ENCODE measurements at regions not wholly inside any gene's neighbourhood (a gene's known extent, or its start where the extent isn't known, plus 50 kb on each side); places are given as distances from the start of the nearest gene placed in this dataset.
"Not testable (repeated sequence)": the region's sequence is repeated elsewhere in the genome, so short reads cannot be mapped to it uniquely, and the experiment has no call there.

DNA sequence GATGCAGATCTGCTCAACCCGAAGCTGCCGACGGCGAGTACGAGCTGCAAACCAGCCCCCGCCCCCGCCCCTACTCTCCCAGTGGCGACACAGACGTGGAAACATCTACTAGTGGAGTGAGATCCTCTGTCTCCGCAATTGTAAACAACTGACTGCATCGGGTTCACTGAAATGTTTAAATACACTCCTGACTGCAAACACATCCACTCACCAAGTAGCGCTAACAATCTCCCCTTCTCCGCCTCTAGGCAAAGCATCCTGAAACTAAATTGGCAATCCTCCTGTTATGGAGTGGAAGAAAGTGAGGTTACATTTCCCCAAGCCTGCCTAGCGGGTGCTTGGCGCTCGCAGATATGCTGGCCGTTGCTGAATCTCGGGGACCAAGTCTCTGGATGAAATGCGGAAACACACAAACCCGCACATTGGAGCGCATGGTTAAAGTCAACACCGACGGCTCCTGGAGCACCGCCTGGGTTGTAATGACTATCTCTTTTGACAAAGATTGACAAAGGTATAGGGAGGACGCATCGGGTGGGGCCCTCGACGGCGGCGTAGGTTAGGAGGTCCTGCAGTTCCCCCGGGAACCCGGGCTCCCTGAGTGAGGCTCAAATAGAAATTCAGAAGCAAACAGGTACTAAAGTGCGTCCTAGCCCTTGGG, 117.0 kb upstream of the TEX13C start:
- DNase-seq: no peak

GRCh38 chrX:125203365-125203736, 116.3 kb upstream of the TEX13C start:
- DNase-seq: no peak

DNA sequence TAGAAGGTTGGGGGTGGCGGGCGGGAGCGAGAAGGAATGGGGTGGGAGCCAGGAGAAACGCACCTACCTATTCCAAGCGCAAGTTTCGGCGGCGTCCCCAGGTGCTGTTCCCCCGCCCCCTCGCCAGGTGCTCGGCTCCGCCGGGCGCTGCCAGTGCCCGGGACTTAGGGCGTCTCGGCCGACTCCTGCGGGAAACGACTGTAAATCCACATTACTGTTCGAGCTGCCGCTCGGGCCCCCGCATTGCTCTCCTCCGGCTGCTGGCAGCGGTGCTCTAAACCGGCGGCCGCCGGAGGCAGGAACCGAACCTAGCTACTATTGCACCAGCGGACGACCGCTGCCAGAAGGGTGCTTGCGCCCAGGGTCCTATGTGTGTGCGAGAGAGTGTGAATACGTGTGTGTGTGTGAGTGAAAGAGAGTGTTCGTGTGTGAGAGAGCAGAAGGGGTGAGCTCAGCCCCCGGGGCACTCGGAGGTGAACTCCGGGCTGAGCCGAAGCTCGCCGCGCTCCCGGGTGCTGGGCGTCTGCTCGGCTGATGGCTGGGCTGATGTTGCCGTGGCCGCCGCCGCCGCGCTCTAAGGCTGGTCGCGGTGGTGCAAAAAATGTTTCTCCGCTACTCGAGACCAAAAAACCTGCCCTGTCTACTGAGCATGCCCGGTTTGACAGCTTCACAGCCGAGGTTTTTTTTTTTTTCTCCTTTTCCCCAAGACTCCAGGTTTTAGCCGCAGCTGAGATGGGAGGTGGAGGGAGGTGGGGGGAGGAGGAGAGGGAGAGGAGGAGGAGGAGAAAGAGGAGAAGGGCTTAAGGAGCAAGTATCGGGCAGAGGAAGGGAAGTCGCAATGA, 115.7 kb upstream of the TEX13C start:
- no peak for DNase-seq

DNA sequence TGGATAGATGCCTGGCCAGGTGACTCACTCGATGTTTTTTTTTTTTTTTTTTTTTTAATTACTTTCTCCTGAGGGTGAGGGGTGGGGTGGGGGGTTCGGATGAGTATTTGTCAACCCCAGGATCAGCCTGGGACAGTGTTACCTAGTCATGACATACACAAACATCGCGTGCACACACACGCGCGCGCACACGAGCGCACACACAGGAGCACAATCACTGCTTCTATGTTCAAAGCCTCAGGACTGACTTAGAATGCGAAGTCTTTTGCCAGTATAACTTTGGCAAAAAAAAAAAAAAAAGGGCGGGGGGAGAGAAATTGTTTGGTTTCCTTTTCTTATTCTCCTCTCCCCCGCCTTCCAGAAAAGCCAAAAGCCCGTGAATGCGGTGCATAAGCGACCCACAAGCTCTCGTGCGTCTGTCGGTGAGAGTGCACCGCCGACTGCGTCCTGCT, 115.0 kb upstream of the TEX13C start:
- DNase-seq: no peak

GRCh38 chrX:125205133-125205917, 114.3 kb upstream of the TEX13C start:
- DNase-seq: no peak

DNA sequence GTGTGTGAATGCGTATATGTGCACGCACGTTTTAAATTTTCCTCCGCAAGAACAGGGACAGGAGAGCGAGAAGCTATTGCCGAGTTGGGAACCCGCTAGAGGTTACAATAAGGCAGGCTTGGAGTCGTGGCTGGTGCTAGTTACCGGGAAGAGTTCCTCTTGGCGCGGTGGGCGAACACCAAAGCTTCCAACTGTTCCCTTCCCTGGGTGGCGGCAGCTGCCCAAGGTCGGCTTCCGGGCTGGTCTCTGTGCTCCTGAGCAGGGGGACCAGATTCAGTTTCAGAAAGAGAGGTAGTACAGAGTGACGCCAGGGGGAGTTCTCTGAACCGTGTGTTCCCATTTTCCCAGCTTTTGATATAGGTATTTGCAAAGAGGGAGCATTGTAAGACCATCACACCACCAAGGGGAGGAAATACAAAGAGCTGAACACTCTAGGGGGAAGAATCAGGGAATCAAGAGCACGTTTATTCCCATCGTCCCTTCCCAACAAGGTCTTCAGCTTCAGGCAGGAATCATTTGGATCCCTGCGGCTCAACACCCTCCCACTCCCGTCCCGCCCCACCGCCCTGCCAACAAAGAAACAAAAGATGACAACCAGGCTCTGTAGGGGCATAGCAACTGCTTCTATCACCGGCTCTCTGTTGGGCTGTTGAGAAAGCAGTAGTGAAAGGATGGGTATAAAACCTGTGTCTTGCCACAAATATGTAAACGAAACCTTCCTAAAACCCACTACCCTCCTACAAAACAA, 113.6 kb upstream of the TEX13C start:
- DNase-seq: no peak

DNA sequence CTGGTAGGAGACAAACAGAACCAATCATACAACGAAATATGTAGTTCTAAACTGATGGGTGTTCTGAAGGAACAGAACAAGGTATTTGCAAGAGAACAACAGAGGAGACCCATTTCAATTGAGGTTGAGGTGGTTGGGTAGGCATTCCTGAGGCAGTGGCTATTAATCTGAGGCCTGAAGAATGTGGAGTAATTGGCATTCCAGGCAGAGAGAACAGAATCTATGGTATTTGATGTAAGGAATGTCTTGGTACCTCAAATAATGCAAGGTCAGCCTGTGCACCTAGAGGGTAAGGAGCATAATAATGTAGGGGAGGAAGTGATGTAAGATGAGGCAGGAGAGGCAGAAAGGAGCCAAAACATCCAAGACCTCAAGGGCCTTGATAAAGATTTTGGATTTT, 109.5 kb upstream of the TEX13C start:
- no peak for DNase-seq

- no peak for DNase-seq
Measured at GRCh38 chrX:125219852-125220251, 99.8 kb upstream of the TEX13C start.

GRCh38 chrX:125236955-125237354, 82.7 kb upstream of the TEX13C start:
- DNase-seq: no peak

DNA sequence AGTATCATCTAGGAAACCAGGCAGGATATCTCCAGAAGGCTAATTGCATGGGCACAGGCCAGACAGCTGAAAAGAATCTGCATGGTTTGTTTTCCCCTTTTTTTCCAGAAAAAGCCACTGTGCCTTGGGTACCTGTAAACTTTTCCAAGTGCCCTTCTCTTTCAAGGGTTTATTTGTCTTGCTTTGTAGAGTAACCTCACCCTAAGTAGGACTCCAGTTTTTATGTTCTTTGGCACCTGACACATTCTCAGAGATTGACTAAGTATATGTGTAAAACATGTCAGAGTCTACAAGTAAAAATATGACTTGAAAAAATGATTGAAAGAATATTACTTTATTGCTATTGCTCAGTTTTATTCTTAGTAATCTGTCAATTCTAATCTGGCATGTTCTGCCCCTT, 70.7 kb upstream of the TEX13C start:
- no peak for DNase-seq

- not testable (repeated sequence) for DNase-seq
Measured at GRCh38 chrX:125255759-125256158, 63.9 kb upstream of the TEX13C start.

DNA sequence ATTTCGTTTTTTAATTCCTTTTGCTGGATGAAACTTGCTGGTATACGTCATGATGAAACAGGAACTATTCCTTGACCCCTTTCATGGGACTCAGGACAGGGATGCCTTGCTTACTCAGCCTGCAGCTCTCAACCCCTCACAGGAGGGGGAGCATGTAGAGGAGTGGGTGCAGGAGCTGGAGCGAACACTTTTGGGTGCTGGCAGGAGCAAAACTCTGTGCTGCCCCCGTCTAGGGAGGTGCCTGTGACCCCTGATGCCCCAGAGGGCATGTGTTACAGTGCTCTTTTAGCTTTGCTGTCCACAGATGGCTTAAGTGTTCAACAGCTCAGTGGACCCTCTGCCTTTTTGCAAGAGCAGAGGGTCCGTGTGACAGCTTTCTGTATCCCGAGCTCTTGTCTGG, 56.8 kb upstream of the TEX13C start:
- no peak for DNase-seq

DNA sequence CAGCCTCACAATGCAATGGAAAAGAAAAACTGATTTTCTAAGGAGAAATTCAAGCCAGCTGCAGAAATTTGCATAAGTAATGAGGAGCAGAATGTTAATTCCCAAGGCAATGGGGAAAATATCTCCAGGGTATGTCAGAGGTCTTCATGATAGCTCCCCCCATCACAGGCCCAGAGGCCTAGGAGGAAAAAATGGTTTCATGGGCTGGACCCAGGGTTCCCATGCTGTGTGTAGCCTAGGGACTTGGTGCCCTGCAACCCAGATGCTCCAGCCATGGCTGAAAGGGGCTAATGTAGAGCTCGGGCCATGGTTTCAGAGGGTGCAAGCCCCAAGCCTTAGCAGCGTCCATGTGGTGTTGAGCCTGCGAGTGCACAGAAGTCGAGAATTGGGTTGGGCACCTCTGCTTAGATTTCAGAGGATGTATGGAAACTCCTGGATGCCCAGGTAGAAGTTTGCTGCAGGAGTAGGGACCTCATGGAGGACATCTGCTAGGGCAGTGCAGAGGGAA, 53.5 kb upstream of the TEX13C start:
- DNase-seq: no peak
